GM12872 (cell line): ENCODE measurements at regions not wholly inside any gene's neighbourhood (a gene's known extent, or its start where the extent isn't known, plus 50 kb on each side); places are given as distances from the start of the nearest gene placed in this dataset.

ENCODE experiments used
- TF ChIP-seq, protein P1 (sequence below): IDR thresholded peaks from 3 replicates; pipeline ENCODE4 v1.5.1; 2011; ENCODE audit warnings: low read depth, mild to moderate bottlenecking, low read length, moderate library complexity; ENCODE audit not compliant: insufficient read depth

DNA sequence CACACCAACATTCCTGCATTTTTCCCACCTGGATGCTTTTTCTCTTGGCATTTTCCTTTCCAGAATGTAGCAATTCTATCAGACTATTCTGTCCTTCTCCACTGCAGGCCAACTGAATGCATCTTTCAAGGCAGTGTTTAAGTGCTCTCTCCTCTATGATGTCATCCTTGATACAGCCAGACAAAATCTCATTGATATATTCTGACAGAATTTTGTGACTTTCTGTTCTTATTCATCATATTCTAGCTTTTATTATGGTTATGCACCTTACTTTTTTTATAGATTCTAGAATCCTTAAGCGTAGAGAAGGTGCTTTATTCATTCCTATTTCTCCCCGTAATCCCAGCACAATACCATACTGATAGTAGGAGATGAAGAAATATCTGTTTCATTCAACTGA is 355.5 kb upstream of the CCNH start:
- TF ChIP-seq, protein P1, sequence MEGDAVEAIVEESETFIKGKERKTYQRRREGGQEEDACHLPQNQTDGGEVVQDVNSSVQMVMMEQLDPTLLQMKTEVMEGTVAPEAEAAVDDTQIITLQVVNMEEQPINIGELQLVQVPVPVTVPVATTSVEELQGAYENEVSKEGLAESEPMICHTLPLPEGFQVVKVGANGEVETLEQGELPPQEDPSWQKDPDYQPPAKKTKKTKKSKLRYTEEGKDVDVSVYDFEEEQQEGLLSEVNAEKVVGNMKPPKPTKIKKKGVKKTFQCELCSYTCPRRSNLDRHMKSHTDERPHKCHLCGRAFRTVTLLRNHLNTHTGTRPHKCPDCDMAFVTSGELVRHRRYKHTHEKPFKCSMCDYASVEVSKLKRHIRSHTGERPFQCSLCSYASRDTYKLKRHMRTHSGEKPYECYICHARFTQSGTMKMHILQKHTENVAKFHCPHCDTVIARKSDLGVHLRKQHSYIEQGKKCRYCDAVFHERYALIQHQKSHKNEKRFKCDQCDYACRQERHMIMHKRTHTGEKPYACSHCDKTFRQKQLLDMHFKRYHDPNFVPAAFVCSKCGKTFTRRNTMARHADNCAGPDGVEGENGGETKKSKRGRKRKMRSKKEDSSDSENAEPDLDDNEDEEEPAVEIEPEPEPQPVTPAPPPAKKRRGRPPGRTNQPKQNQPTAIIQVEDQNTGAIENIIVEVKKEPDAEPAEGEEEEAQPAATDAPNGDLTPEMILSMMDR, result no peak

DNA sequence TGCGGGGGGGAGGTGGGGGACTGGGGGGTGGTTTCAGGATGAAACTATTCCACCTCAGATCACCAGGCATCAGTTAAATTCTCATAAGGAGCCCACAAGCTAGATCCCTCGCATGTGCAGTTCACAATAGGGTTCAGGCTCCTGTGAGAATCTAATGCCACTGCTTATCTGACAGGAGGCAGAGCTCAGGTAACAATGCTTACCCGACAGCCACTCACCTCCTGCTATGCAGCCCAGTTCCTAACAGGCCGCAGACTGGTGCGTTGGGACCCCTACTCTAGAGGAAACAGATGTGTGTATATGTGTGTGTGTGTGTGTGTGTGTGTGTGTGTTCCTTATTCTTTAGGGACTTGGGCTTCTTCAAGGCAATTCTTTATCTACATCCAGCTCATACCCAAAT is 352.3 kb upstream of the CCNH start:
- TF ChIP-seq, protein P1, result no peak

DNA sequence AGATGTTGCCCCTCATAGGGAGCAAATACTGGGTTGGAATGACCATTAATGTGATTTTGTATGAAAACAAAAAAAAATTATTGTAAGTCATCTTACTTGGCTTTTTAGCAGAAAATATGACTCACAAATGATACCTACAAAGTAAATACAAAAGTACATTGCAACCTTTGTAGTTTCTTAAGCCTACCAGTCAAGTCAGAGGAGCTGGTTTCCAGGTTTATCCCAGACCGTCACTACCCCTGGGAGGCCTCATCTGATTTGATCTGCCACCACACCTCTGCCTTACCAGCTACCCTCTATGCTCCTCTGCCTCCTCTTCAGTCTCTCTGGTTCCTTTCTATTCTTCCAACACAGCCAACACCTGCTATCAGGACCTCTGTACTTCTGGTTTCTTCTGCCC is 349.9 kb upstream of the CCNH start:
- TF ChIP-seq, protein P1, result no peak

DNA sequence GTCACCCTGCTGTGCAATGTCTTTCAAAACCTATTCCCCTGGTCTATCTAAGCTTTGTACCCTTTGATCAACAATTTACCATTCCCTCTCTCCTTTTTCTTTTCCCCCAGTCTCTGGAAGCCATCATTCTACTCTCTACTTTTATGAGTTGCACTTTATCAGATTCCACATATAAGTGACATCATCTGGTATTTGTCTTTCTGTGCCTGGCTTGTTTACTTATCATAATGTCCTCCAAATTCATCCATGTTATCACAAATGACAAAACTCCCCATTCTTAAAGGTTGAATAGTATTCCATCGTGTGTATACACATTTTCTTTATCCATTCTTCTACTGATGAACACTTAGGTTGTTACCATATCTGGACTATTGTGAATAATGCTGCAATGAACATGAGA is 344.2 kb upstream of the CCNH start:
- TF ChIP-seq, protein P1, result no peak

DNA sequence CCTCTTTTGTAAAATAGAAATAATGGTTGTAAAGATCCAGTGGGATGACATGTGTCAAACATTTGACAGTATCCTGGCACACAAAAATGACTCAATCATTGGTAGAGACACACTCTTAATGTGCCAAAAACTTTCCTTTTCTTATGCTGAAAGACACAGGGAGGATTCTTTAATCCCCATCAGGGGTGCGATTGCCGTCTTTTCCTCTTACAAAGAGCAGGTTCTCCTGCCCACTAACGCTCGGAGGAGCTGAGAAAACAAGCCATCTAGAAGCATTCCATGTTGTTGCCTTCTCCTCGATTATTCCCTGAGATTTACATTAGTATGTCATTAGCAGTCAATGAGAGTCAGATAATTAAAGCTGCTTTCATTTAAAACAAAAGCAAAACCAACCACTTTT is 342.6 kb upstream of the CCNH start:
- TF ChIP-seq, protein P1, result no peak

DNA sequence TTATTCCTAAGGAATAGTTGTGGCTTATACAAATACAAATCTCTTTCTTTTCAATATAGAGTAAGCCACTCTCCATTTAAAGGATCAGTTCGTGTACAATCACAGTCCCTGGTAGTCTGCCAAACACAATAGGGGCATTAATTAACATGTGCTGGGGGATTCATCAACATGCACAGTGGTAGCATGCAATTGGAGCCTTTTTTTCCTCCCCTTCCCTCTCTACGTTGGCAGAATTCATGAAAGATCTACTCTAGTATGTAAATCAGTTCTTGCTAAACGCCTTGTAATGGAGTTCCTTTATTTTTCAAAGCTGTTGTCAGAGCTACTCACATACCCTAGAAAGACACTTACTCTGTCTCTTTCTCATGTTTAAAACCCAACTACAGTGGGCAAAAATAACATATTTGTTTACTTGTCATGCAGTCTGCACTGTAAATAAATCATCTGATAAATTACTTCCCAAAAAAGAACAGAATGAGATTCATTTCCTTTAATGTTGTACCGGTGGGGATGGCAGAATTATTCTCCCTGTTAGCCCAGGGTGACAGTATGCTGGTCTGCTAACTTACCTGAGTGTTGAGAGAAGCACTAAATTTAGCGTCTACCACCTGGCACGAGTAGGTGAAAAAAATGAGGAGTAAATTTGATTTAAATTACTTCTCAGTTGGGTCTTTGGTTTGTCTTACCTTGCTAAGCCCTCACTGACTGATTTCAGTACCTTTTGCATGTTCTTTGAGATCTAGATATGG is 341.5 kb upstream of the CCNH start:
- TF ChIP-seq, protein P1, result no peak

GRCh38 chr5:87752362-87752761 is 339.6 kb upstream of the CCNH start:
- TF ChIP-seq, protein P1, result no peak
